GM23248 (cell line): ENCODE measurements at regions not wholly inside any gene's neighbourhood (a gene's known extent, or its start where the extent isn't known, plus 50 kb on each side); places are given as distances from the start of the nearest gene placed in this dataset.

Experiments used
- EZH2 ChIP-seq: fragments of 200-600 bp; sonication (generic); IDR thresholded peaks from 2 replicates; pipeline ENCODE4 v1.6.1; 2018; ENCODE audit warnings: antibody characterized with exemption, mild to moderate bottlenecking; ENCODE audit not compliant: insufficient read depth, poor library complexity, severe bottlenecking
- EZH2phosphoT487 ChIP-seq: fragments of 200-600 bp; sonication (generic); IDR thresholded peaks from 2 replicates; pipeline ENCODE4 v1.6.1; 2018; ENCODE audit warnings: antibody characterized with exemption, moderate library complexity, mild to moderate bottlenecking, low read depth; ENCODE audit not compliant: insufficient read depth

DNA sequence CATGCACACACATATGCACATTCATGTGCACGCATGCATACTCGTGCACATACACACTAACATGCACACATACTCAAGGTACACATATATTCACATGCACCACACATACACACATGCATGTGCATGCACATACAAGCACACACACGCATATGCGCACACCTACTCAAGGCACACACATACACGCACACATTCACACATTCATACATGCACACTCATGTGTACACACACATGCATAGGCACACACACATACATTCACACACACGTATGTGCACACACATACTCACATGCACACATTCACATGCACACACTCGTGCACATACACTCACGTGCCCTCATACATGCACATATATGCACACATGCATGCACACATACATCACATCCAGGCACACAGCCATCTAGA lies 489.0 kb downstream of the MN1 start:
- TF ChIP-seq EZH2, result no peak
- TF ChIP-seq EZH2phosphoT487, result no peak
